ENCODE measurements at regions not wholly inside any gene's neighbourhood (a gene's known extent, or its start where the extent isn't known, plus 50 kb on each side); places are given as distances from the start of the nearest gene placed in this dataset.
"Not testable (repeated sequence)": the region's sequence is repeated elsewhere in the genome, so short reads cannot be mapped to it uniquely, and the experiment has no call there.

GRCh38 chr6:158920311-158920905 lies 79.6 kb downstream of the RSPH3 start:
- DNase-seq (ENCODE audit: low spot score): no peak

- DNase-seq (ENCODE audit: low spot score): no peak
Observed at GRCh38 chr6:158919865-158920264, 80.1 kb downstream of the RSPH3 start.

GRCh38 chr6:158916617-158917016 lies 83.4 kb downstream of the RSPH3 start:
- no peak for DNase-seq (ENCODE audit: low spot score)

DNA sequence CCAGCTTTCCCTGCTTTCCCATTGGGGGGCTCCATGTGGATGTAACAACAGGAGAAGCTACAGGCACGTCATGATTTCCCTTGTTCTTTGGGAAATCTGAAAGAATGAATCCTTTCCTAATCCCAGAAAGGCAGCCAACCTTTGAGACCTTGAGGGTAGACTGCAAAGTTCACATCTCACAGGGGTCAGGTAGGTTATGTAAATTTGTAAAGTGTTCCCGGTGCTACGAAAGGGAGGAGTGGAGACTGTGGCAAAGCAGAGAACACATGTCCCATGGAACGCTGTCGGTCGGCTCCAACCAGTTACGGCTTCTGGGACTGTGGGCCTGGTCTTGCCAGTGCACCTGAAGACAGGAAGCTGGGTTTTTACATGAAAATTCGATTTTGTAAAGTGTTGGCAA lies 85.1 kb downstream of the RSPH3 start:
- DNase-seq (ENCODE audit: low spot score): no peak

DNA sequence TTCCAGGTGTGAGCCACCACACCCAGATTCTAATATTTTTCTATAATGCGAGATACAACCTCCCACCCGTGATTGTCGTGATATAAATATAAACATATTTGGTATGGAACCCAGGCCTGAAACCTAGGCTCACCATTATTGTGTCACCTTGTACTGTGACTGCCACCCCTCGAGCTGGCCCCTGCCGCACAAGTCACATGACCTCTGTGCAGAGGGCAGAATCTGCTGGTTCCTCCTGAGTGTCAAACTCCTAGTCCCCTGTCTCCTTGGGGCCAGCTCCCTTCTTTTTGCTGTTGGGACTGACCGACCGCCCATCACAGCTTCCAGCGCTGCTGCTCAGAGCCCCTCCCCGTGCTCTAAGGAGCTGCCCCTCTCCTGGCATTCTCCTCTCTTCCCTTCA lies 86.4 kb downstream of the RSPH3 start:
- DNase-seq (ENCODE audit: low spot score): no peak

GRCh38 chr6:158912655-158913054 lies 87.3 kb downstream of the RSPH3 start:
- DNase-seq (ENCODE audit: low spot score): no peak

DNA sequence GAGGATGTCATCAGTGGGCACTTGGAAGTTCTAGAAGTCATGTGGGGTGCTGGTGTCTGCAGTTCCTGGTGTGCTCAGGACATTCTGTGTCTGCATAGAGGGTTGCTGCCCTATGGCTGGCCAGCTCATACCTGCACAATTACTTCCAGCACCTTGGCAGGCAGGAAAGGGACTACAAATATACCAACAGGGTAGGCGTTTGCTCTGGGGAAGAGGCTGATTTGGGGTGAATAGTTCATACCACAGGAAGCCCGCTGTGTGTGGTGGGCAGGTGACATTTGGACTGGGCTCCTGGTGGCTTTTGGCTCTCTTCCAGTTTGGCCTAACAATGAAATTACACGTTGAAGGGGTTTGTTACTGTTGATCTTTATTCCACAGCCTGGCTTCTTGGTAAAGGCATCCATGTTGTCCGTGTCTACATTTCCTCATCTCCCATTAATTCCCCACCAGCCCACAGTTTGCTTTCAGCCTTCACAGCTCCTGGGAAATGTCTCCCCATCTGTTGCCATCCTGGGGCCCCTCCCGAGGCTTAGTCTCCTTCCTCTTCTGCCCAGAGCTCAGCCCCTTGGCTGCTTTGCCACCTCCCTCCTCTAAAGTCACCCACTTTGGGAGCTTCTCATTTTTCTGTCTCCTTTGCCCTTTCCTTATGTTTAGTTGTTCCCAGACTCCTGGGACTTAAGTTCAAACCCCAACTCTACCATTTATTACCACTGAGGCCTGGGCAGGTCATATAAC lies 88.1 kb downstream of the RSPH3 start:
- DNase-seq (ENCODE audit: low spot score): no peak

- DNase-seq (ENCODE audit: low spot score): no peak
Observed at GRCh38 chr6:158910484-158911440, 89.2 kb downstream of the RSPH3 start.

- no peak for DNase-seq (ENCODE audit: low spot score)
Observed at GRCh38 chr6:158909938-158910337, 90.1 kb downstream of the RSPH3 start.

DNA sequence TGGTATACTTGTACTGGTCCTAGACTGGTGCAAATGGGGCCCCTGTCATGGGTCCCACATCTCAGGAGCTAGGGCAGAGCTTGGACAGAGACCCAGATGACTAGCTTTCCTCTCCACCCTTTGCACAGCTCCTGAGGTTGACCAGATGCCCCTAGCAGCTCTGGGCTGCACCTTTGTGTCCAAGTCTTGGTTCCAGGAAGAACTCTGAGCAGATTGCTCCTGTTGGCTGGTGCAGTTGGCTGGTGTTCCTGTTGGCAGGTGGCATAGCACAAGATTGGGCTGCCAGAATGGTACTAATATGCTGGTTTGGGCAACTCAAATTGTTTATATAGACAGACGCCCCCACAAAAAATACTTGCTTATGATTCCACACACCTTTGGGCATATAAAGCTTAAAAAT lies 89.4 kb upstream of the EZR start:
- no peak for DNase-seq (ENCODE audit: low spot score)

GRCh38 chr6:158907931-158908330 lies 88.8 kb upstream of the EZR start:
- DNase-seq (ENCODE audit: low spot score): no peak

DNA sequence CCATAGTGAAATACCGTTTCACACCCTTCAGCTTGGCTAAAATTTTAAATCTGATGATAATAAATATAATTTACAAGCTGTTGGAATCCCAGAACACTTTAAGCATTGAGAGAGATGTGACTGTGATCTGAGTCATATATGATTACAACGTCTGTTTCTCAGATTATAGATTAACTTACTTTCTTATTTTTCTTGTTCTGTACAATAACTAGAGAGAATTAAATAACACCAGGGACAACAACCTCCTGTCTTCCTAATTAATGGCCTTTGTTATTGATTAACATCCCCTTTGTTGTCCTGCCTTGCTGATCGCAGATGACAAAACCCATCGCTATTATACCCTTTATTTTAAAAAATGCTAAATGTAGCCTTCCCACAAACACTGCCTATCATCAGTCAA lies 87.8 kb upstream of the EZR start:
- DNase-seq (ENCODE audit: low spot score): no peak

GRCh38 chr6:158905277-158905676 lies 86.1 kb upstream of the EZR start:
- DNase-seq (ENCODE audit: low spot score): no peak

DNA sequence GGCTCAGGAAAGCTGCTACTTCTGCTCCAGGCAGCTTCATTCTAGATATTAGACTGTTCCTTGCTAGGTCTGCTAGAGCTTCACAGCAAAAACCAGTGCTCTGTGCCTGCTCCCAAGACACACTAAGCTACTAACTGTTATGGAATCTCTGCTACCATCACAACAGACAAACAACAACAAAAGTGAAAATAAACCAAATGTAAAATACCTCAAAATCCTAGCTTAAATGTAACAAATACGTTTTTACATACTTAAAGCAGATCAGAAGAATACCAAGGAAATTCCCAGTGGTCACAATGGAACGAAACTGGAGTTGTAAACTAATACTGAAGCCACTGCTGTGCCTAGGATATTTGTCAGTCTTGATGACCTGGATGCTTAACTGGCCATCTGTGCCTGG lies 84.6 kb upstream of the EZR start:
- DNase-seq (ENCODE audit: low spot score): no peak

DNA sequence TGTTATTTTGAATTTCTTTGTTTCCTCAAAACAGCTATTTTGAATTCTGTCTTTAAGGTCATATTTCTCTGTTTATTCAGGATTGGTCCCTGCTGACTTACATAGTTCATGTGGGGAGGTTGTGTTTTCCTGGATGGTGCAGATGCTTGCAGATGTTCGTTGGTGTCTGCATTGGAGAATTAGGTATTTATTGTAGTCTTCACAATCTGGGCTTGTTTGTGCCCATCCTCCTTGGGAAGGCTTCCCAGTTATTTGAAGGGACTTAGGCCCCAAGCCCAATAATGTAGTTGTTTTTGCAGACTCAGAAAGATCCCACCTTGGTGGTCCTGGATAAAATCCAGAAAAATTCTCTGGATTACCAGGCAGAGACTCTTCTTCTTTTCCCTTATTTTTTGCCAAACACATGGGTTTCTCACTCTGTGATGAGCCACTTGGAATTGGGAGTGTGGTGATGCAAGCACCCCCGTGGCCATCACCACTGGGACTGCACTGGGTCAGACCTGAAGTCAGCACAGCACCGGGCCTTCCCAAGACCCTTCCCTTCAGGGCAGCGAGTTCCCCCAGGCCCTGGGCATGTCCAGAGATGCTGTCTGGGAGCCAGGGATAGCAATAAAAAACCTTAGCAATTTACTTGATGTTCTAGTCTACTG lies 81.6 kb upstream of the EZR start:
- no peak for DNase-seq (ENCODE audit: low spot score)

- no peak for DNase-seq (ENCODE audit: low spot score)
Observed at GRCh38 chr6:158897236-158897635, 78.1 kb upstream of the EZR start.

DNA sequence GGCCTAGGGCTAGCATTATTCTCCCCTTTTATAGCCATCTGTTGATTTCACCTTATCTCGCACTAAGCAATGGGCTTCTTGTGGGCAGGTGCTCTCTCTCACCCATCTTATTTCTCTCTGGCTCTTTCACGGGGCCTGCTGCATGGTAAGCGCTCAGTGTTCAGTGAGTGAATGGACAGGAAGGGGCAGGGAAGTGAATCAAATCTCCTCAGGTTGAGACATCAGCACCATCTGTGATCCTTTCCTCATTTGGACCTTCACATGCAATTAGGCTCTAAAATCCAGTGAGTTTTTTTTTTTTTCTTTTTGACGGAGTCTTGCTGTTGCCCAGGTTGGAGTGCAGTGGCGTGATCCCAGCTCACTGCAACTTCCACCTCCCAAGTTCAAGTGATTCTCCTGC lies 76.5 kb upstream of the EZR start:
- DNase-seq (ENCODE audit: low spot score): no peak

DNA sequence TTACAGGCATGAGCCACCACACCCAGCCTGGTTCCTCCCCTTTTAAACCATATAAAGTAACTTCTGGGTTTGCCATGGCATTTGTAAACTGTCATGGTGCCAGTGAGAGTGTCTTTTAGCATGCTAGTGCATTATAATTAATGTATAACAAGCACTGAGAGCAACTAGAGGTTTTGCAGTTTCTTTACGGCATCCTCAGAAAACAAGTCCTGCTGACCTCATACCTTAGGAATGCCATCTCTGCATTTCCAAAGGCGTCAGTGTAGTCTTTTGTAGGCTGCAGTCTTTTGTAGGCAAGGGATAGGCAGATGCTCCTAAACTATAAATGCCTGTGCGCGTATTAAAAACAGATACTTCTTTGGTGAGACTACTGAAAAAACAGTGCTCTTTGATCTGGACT lies 75.0 kb upstream of the EZR start:
- DNase-seq (ENCODE audit: low spot score): no peak

GRCh38 chr6:158892266-158892665 lies 73.1 kb upstream of the EZR start:
- DNase-seq (ENCODE audit: low spot score): no peak

- DNase-seq (ENCODE audit: low spot score): not testable (repeated sequence)
Observed at GRCh38 chr6:158891560-158891959, 72.4 kb upstream of the EZR start.

DNA sequence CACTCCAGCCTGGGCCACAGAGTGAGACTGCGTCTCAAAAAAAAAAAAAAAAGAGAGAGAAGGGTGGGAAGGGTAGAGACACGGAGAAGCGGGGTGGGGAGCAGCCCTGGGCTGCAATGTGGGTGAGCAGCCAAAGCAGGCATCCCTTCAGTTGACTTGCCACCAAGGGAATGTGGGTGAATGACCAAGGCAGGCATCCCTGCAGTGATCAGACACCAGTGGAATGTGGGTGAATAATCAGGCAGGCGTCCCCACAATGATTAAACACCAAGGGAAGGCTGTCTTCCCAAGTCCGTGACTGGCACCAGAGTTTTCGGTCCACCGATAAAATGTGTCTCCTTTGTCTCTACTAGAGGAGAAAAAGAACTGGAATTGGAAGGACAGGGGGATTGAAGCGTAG lies 69.0 kb upstream of the EZR start:
- DNase-seq (ENCODE audit: low spot score): not testable (repeated sequence)

DNA sequence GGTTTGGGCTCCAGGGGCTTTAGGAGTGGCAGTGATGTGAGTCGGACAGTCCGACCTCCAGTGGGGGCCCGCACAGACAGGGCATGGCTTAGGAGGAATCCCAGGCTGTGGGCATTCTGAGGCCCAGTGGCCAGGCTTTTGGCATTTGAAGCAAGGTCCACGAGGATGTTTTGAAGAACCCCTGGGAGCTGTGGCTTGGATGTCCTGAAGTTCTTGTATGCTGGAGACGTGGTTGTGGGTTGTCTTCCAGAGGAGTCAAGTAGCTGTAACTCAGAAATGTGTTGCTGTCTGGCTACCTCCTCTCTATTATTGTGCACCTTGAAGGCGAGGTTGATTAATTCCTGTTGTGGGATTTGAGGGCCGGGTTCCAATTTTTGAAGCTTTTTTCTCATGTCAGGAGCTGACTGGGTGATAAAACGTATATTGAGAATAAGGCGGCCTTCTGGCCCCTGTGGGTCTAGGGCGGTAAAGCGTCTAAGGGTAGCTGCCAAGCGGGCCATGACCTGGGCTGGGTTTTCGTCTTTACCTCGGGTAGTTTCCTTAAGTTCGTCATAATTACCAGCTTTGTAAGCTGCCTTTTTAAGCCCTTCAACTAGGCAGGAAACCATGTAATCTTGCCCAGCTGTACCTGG lies 67.3 kb upstream of the EZR start:
- DNase-seq (ENCODE audit: low spot score): not testable (repeated sequence)
